ENCODE measurements at regions not wholly inside any gene's neighbourhood (a gene's known extent, or its start where the extent isn't known, plus 50 kb on each side); places are given as distances from the start of the nearest gene placed in this dataset.

- no peak for DNase-seq
These were observed 236.2 kb downstream of the MTERF1 start for GRCh38 chr7:91644256-91644655.

- no peak for DNase-seq
These were observed 235.0 kb downstream of the MTERF1 start for GRCh38 chr7:91645542-91645941.

GRCh38 chr7:91651986-91652385 is 228.5 kb downstream of the MTERF1 start:
- no peak for DNase-seq

GRCh38 chr7:91653286-91653685 is 227.2 kb downstream of the MTERF1 start:
- DNase-seq, result peak; percentile 49

- peak; percentile 49 for DNase-seq
These were observed 224.8 kb downstream of the MTERF1 start for GRCh38 chr7:91655656-91656055.

- peak; percentile 87 for DNase-seq
These were observed 223.7 kb downstream of the MTERF1 start for GRCh38 chr7:91656541-91657482.

GRCh38 chr7:91657483-91658071 is 222.9 kb downstream of the MTERF1 start:
- DNase-seq, result peak; percentile 97

- no peak for DNase-seq
These were observed 221.4 kb downstream of the MTERF1 start for GRCh38 chr7:91659096-91659495.

- no peak for DNase-seq
These were observed 219.7 kb downstream of the MTERF1 start for GRCh38 chr7:91660734-91661356.

GRCh38 chr7:91661727-91662126 is 218.8 kb downstream of the MTERF1 start:
- DNase-seq, result no peak

- DNase-seq, result no peak
These were observed 212.3 kb downstream of the MTERF1 start for GRCh38 chr7:91668217-91668616.

- DNase-seq, result no peak
These were observed 209.3 kb downstream of the MTERF1 start for GRCh38 chr7:91671245-91671644.

GRCh38 chr7:91674470-91674869 is 206.0 kb downstream of the MTERF1 start:
- no peak for DNase-seq

GRCh38 chr7:91681718-91682117 is 198.8 kb downstream of the MTERF1 start:
- DNase-seq, result no peak

GRCh38 chr7:91683823-91684222 is 196.7 kb downstream of the MTERF1 start:
- peak; percentile 92 for DNase-seq

- DNase-seq, result peak; percentile 70
These were observed 195.0 kb downstream of the MTERF1 start for GRCh38 chr7:91685544-91685943.

GRCh38 chr7:91690541-91691070 is 189.9 kb downstream of the MTERF1 start:
- DNase-seq, result no peak

GRCh38 chr7:91691865-91692264 is 188.6 kb downstream of the MTERF1 start:
- no peak for DNase-seq

- peak; percentile 15 for DNase-seq
These were observed 187.7 kb downstream of the MTERF1 start for GRCh38 chr7:91692800-91693199.

- DNase-seq, result peak; percentile 47
These were observed 186.1 kb downstream of the MTERF1 start for GRCh38 chr7:91694351-91694841.

GRCh38 chr7:91710881-91711280 is 169.6 kb downstream of the MTERF1 start:
- DNase-seq, result no peak

GRCh38 chr7:91713669-91714068 is 166.8 kb downstream of the MTERF1 start:
- no peak for DNase-seq

Measured in fibroblast of skin of right biceps (primary cell).